ENCODE measurements at regions not wholly inside any gene's neighbourhood (a gene's known extent, or its start where the extent isn't known, plus 50 kb on each side); places are given as distances from the start of the nearest gene placed in this dataset.

- H3K9me3 ChIP-seq (ENCODE audit: control insufficient read depth, low read length): no peaks in the 10 kb centered on the region
- H3K4me3 ChIP-seq (ENCODE audit: insufficient read depth, low read depth, low read length, poor library complexity, severe bottlenecking): no peak overlapping the region
- no peaks in the 10 kb centered on the region for H3K27me3 ChIP-seq (replicated peaks; ENCODE audit: control insufficient read depth, insufficient read depth, low read length, poor library complexity, severe bottlenecking)
- H3K36me3 ChIP-seq (ENCODE audit: control insufficient read depth, insufficient read depth, low read length): no peaks in the 10 kb centered on the region
- no peak overlapping the region for H3K27ac ChIP-seq (ENCODE audit: insufficient read depth, low read length, poor library complexity, severe bottlenecking)
- no peak for DNase-seq
- H3K4me1 ChIP-seq (ENCODE audit: control insufficient read depth, insufficient read depth, low read length, poor library complexity, severe bottlenecking): no peaks in the 10 kb centered on the region
These were observed 440.8 kb downstream of the ZNF385D start for GRCh38 chr3:21310161-21310560.

DNA sequence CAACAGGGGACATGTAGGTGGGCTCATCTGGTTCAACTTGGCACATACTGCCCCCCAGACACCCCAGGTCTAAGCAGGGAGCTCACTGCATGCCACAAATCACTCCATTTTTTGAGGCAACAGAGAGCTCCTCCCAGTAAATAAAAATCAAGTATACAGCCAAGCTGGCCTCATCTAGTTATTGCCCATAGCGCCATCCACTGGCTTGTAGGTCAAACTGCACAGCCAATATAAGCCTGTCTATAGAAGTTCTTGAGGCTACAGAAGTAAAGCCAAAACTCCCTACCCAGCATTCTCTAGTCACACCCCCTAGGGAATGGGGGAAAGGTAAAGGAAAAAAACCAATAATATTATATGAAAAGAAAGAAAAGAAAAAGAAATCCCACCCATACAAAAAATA is 453.7 kb downstream of the ZNF385D start:
- no peak overlapping the region for H3K4me3 ChIP-seq (ENCODE audit: insufficient read depth, low read depth, low read length, poor library complexity, severe bottlenecking)
- no peaks in the 10 kb centered on the region for H3K4me1 ChIP-seq (ENCODE audit: control insufficient read depth, insufficient read depth, low read length, poor library complexity, severe bottlenecking)
- H3K36me3 ChIP-seq (ENCODE audit: control insufficient read depth, insufficient read depth, low read length): no peaks in the 10 kb centered on the region
- no peak overlapping the region for H3K27ac ChIP-seq (ENCODE audit: insufficient read depth, low read length, poor library complexity, severe bottlenecking)
- no peak for DNase-seq
- H3K9me3 ChIP-seq (ENCODE audit: control insufficient read depth, low read length): no peaks in the 10 kb centered on the region
- no peaks in the 10 kb centered on the region for H3K27me3 ChIP-seq (replicated peaks; ENCODE audit: control insufficient read depth, insufficient read depth, low read length, poor library complexity, severe bottlenecking)

- Histone ChIP-seq H3K27ac (ENCODE audit: insufficient read depth, low read length, poor library complexity, severe bottlenecking) (no peak overlapping the region), H3K4me1 (ENCODE audit: control insufficient read depth, insufficient read depth, low read length, poor library complexity, severe bottlenecking) (no peaks in the 10 kb centered on the region), H3K36me3 (ENCODE audit: control insufficient read depth, insufficient read depth, low read length) (no peaks in the 10 kb centered on the region), H3K27me3 (replicated peaks; ENCODE audit: control insufficient read depth, insufficient read depth, low read length, poor library complexity, severe bottlenecking) (no peaks in the 10 kb centered on the region), H3K4me3 (ENCODE audit: insufficient read depth, low read depth, low read length, poor library complexity, severe bottlenecking) (no peak overlapping the region), H3K9me3 (ENCODE audit: control insufficient read depth, low read length) (no peaks in the 10 kb centered on the region)
- DNase-seq: no peak
These were observed 456.2 kb downstream of the ZNF385D start for GRCh38 chr3:21294768-21295167.

- Histone ChIP-seq H3K27me3 (replicated peaks; ENCODE audit: control insufficient read depth, insufficient read depth, low read length, poor library complexity, severe bottlenecking) (no peaks in the 10 kb centered on the region), H3K4me3 (ENCODE audit: insufficient read depth, low read depth, low read length, poor library complexity, severe bottlenecking) (no peak overlapping the region), H3K27ac (ENCODE audit: insufficient read depth, low read length, poor library complexity, severe bottlenecking) (no peak overlapping the region), H3K36me3 (ENCODE audit: control insufficient read depth, insufficient read depth, low read length) (no peaks in the 10 kb centered on the region), H3K4me1 (ENCODE audit: control insufficient read depth, insufficient read depth, low read length, poor library complexity, severe bottlenecking) (no peaks in the 10 kb centered on the region), H3K9me3 (ENCODE audit: control insufficient read depth, low read length) (no peaks in the 10 kb centered on the region)
- DNase-seq: no peak
These were observed 458.0 kb downstream of the ZNF385D start for GRCh38 chr3:21292971-21293370.

GRCh38 chr3:21290557-21290956 is 460.5 kb downstream of the ZNF385D start:
- no peaks in the 10 kb centered on the region for H3K9me3 ChIP-seq (ENCODE audit: control insufficient read depth, low read length)
- no peak overlapping the region for H3K4me3 ChIP-seq (ENCODE audit: insufficient read depth, low read depth, low read length, poor library complexity, severe bottlenecking)
- DNase-seq: no peak
- no peaks in the 10 kb centered on the region for H3K27me3 ChIP-seq (replicated peaks; ENCODE audit: control insufficient read depth, insufficient read depth, low read length, poor library complexity, severe bottlenecking)
- H3K4me1 ChIP-seq (ENCODE audit: control insufficient read depth, insufficient read depth, low read length, poor library complexity, severe bottlenecking): no peaks in the 10 kb centered on the region
- H3K27ac ChIP-seq (ENCODE audit: insufficient read depth, low read length, poor library complexity, severe bottlenecking): no peak overlapping the region
- no peaks in the 10 kb centered on the region for H3K36me3 ChIP-seq (ENCODE audit: control insufficient read depth, insufficient read depth, low read length)

- no peak for DNase-seq
- H3K9me3 ChIP-seq (ENCODE audit: control insufficient read depth, low read length): no peaks in the 10 kb centered on the region
- no peaks in the 10 kb centered on the region for H3K4me1 ChIP-seq (ENCODE audit: control insufficient read depth, insufficient read depth, low read length, poor library complexity, severe bottlenecking)
- H3K27me3 ChIP-seq (replicated peaks; ENCODE audit: control insufficient read depth, insufficient read depth, low read length, poor library complexity, severe bottlenecking): no peaks in the 10 kb centered on the region
- no peak overlapping the region for H3K4me3 ChIP-seq (ENCODE audit: insufficient read depth, low read depth, low read length, poor library complexity, severe bottlenecking)
- H3K36me3 ChIP-seq (ENCODE audit: control insufficient read depth, insufficient read depth, low read length): no peaks in the 10 kb centered on the region
- H3K27ac ChIP-seq (ENCODE audit: insufficient read depth, low read length, poor library complexity, severe bottlenecking): no peak overlapping the region
These were observed 476.9 kb downstream of the ZNF385D start for GRCh38 chr3:21274079-21274571.

DNA sequence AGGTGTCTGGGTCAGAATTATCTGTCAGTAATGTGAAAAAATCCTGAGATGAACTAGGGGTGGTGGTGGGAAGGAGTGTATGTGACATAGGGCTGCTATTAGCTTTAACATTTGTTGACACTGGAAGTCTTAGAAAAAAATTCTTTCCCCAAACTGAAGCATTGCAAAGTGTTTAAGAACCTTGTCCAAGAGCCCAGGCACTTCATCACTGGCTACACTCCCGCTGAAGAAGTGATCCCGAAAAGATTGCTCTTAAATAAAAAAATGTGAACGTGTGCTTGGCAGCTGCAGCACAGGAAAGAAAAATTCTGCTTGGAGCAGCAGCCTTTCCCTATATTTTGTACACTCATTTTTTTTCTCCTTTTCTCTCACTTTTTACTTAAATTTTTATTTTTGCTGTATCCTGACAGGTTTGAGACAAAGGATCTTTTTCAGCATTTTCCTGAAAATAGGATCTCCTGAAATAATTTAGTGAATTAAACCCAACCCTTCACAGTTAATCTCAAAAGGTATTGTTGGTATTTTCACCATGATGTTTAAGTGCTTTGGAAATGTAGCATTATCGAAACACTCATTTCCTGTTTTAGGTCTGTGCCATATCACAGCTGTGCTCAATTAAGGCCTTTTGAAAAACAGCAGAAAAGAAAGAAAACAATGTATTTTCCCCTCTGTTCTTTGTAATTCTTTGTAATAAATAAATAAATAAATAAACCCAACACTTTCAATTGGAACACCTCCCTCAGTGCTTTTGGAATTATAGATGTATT is 477.6 kb downstream of the ZNF385D start:
- Histone ChIP-seq H3K9me3 (ENCODE audit: control insufficient read depth, low read length) (no peaks in the 10 kb centered on the region), H3K27ac (ENCODE audit: insufficient read depth, low read length, poor library complexity, severe bottlenecking) (no peak overlapping the region), H3K4me1 (ENCODE audit: control insufficient read depth, insufficient read depth, low read length, poor library complexity, severe bottlenecking) (no peaks in the 10 kb centered on the region), H3K27me3 (replicated peaks; ENCODE audit: control insufficient read depth, insufficient read depth, low read length, poor library complexity, severe bottlenecking) (no peaks in the 10 kb centered on the region), H3K36me3 (ENCODE audit: control insufficient read depth, insufficient read depth, low read length) (no peaks in the 10 kb centered on the region), H3K4me3 (ENCODE audit: insufficient read depth, low read depth, low read length, poor library complexity, severe bottlenecking) (no peak overlapping the region)
- no peak for DNase-seq

GRCh38 chr3:21271606-21272016 is 479.4 kb downstream of the ZNF385D start:
- Histone ChIP-seq H3K36me3 (ENCODE audit: control insufficient read depth, insufficient read depth, low read length) (no peaks in the 10 kb centered on the region), H3K4me3 (ENCODE audit: insufficient read depth, low read depth, low read length, poor library complexity, severe bottlenecking) (no peak overlapping the region), H3K27ac (ENCODE audit: insufficient read depth, low read length, poor library complexity, severe bottlenecking) (no peak overlapping the region), H3K4me1 (ENCODE audit: control insufficient read depth, insufficient read depth, low read length, poor library complexity, severe bottlenecking) (no peaks in the 10 kb centered on the region), H3K27me3 (replicated peaks; ENCODE audit: control insufficient read depth, insufficient read depth, low read length, poor library complexity, severe bottlenecking) (no peaks in the 10 kb centered on the region), H3K9me3 (ENCODE audit: control insufficient read depth, low read length) (no peaks in the 10 kb centered on the region)
- DNase-seq: no peak

GRCh38 chr3:21269882-21270281 is 481.1 kb downstream of the ZNF385D start:
- Histone ChIP-seq H3K4me3 (ENCODE audit: insufficient read depth, low read depth, low read length, poor library complexity, severe bottlenecking) (no peak overlapping the region), H3K27ac (ENCODE audit: insufficient read depth, low read length, poor library complexity, severe bottlenecking) (no peak overlapping the region), H3K27me3 (replicated peaks; ENCODE audit: control insufficient read depth, insufficient read depth, low read length, poor library complexity, severe bottlenecking) (no peaks in the 10 kb centered on the region), H3K9me3 (ENCODE audit: control insufficient read depth, low read length) (no peaks in the 10 kb centered on the region), H3K4me1 (ENCODE audit: control insufficient read depth, insufficient read depth, low read length, poor library complexity, severe bottlenecking) (no peaks in the 10 kb centered on the region), H3K36me3 (ENCODE audit: control insufficient read depth, insufficient read depth, low read length) (no peaks in the 10 kb centered on the region)
- DNase-seq: no peak

- no peaks in the 10 kb centered on the region for H3K9me3 ChIP-seq (ENCODE audit: control insufficient read depth, low read length)
- no peak overlapping the region for H3K4me3 ChIP-seq (ENCODE audit: insufficient read depth, low read depth, low read length, poor library complexity, severe bottlenecking)
- H3K27me3 ChIP-seq (replicated peaks; ENCODE audit: control insufficient read depth, insufficient read depth, low read length, poor library complexity, severe bottlenecking): no peaks in the 10 kb centered on the region
- H3K4me1 ChIP-seq (ENCODE audit: control insufficient read depth, insufficient read depth, low read length, poor library complexity, severe bottlenecking): no peaks in the 10 kb centered on the region
- no peak for DNase-seq
- H3K27ac ChIP-seq (ENCODE audit: insufficient read depth, low read length, poor library complexity, severe bottlenecking): no peak overlapping the region
- no peaks in the 10 kb centered on the region for H3K36me3 ChIP-seq (ENCODE audit: control insufficient read depth, insufficient read depth, low read length)
These were observed 490.5 kb downstream of the ZNF385D start for GRCh38 chr3:21260507-21260906.

Measured in effector memory CD4-positive, alpha-beta T cell (primary cell).